Coronary artery (tissue), 2 donors: ENCODE measurements at regions not wholly inside any gene's neighbourhood (a gene's known extent, or its start where the extent isn't known, plus 50 kb on each side); places are given as distances from the start of the nearest gene placed in this dataset.

Experiments
- DNase-seq: peaks from one replicate; pipeline ENCODE4 v3.0.0-alpha.2; 2017; ENCODE audit warnings: low spot score
- H3K27ac ChIP-seq, 2 donors: fragments of 200-600 bp; sonication (generic); one replicate each; pipeline ENCODE4 v1.5.1; 2016 to 2019
- H3K4me3 ChIP-seq: fragments of 200-600 bp; sonication (generic); 2 replicates; pipeline ENCODE4 v1.5.1; 2016; ENCODE audit warnings: mild to moderate bottlenecking, moderate library complexity
- TF ChIP-seq, protein P1 (sequence below): fragments of 200-600 bp; sonication (generic); IDR thresholded peaks from one replicate; pipeline ENCODE4 v1.5.1; 2019; ENCODE audit warnings: antibody characterized with exemption

- DNase-seq = no peak
- TF ChIP-seq, protein P1, sequence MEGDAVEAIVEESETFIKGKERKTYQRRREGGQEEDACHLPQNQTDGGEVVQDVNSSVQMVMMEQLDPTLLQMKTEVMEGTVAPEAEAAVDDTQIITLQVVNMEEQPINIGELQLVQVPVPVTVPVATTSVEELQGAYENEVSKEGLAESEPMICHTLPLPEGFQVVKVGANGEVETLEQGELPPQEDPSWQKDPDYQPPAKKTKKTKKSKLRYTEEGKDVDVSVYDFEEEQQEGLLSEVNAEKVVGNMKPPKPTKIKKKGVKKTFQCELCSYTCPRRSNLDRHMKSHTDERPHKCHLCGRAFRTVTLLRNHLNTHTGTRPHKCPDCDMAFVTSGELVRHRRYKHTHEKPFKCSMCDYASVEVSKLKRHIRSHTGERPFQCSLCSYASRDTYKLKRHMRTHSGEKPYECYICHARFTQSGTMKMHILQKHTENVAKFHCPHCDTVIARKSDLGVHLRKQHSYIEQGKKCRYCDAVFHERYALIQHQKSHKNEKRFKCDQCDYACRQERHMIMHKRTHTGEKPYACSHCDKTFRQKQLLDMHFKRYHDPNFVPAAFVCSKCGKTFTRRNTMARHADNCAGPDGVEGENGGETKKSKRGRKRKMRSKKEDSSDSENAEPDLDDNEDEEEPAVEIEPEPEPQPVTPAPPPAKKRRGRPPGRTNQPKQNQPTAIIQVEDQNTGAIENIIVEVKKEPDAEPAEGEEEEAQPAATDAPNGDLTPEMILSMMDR = no peak
- H3K27ac ChIP-seq = no peak overlapping the region
- no peak overlapping the region for H3K4me3 ChIP-seq
Observed at GRCh38 chr6:132144456-132144855, 193.3 kb upstream of the CCN2 start.

DNA sequence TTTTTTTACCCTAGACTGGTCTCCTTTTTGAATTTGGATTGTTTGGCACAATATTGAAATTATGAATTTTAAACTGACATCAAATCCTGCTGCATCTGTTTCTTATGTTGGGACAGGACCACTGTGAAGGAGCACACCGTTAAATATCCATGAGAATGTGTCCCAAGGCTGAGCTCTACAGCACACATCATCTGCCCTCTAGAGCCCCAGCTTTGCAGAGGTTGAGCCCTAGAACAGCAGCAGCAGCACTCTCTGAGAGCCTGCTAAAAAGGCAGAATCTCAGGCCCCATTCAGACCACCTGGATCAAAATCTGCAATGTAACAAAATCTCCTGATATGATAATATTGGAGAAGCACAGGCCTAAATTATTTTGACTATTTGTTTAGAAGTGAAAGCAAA lies 192.1 kb upstream of the CCN2 start:
- no peak overlapping the region for H3K4me3 ChIP-seq
- TF ChIP-seq, protein P1 = no peak

GRCh38 chr6:132142768-132143167 lies 191.6 kb upstream of the CCN2 start:
- TF ChIP-seq, protein P1 = no peak
- Histone ChIP-seq H3K27ac (peak overlapping the region; percentile 36 to 62), H3K4me3 (no peak overlapping the region)
- DNase-seq = no peak

More for the DNA sequence above, 192.1 kb upstream of the CCN2 start:
- H3K27ac ChIP-seq = peak overlapping the region in 1 of 2 donors; percentile 62
- DNase-seq = no peak

DNA sequence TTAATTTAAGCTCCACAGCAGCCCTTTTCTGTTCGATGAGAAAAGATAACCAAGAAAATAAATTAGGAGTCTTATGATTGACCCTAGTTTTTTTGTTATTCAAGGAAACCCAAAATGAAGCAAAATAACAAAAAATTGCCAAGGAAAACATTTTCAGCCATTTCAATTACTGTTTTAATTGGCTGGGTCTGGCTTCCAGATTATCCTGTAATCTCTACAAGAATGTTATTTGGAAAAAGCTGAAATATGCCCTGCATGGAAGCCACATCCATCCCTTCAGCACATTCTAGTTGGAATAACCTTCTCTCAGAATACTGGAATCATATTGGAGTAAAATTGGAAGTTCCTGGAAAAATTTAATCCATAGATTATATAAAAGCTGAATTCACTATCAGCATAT lies 191.1 kb upstream of the CCN2 start:
- H3K4me3 ChIP-seq = no peak overlapping the region
- TF ChIP-seq, protein P1 = no peak
- H3K27ac ChIP-seq = peak overlapping the region; percentile 36 to 62
- no peak for DNase-seq

DNA sequence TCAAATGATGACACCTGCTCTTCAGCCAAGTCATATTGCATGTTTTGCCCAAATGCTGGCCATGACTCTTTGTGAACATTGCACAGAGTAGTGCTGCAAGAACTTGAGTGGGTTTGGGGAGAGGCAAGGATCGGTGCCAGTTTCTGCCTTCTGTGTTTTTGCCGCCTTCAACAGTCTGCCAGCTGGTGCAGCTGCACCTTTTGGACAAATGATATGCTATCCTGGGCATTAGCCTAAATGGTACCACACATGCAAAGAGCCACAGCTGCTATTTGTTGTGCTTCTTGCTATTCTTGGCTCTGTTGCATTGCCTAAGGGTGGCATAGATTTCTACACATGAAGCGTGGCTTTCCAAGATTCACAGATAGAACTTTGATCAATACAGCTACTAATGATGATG lies 189.0 kb upstream of the CCN2 start:
- DNase-seq = no peak
- no peak overlapping the region for H3K4me3 ChIP-seq
- no peak overlapping the region for H3K27ac ChIP-seq
- TF ChIP-seq, protein P1 = no peak

DNA sequence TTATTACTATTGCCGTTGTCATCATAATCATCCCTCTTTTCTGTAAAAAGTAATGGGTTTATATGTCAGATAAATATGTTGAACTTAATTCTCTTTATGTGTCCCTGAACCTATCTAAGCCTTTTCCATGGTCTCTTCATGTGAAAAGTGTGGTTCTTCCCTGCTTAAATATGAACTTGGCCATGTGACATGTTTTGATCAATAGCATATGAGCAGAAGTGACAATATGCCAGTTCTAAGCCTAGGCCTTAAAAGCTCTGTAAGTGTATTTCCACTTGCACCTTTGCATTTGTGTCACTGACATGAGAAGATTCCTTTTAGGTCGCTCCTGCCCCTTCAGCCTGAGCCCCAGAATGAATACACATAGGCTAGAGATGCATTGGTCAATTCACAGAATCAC lies 188.4 kb upstream of the CCN2 start:
- DNase-seq = no peak
- Histone ChIP-seq H3K4me3 (no peak overlapping the region), H3K27ac (no peak overlapping the region)
- TF ChIP-seq, protein P1 = no peak

DNA sequence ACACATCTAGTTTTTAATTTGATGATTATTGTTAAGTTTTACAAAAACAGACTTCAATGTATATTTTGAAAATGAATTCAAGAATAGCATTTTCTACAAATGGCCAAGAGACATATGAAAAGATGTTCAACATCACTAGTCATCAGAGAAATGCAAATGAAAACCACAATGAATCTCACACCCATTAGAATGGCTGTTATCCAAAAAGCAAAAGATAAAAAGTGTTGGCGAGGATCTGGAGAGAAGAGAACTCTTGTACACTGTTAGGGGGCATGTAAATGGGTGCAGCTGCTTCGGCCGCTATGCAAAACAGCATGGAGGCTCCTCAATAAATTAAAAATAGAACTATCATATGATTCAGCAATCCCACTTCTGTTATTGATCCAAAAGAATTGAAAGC lies 185.8 kb upstream of the CCN2 start:
- H3K27ac ChIP-seq = no peak overlapping the region
- no peak for DNase-seq
- no peak overlapping the region for H3K4me3 ChIP-seq
- TF ChIP-seq, protein P1 = no peak
